ENCODE measurements at regions not wholly inside any gene's neighbourhood (a gene's known extent, or its start where the extent isn't known, plus 50 kb on each side); places are given as distances from the start of the nearest gene placed in this dataset.

GRCh38 chr10:8731121-8732095, 676.9 kb downstream of the GATA3 start:
- Mint-ChIP-seq H3K27ac (no peak overlapping the region), H3K4me1 (ENCODE audit: low read depth) (no peaks in the 10 kb centered on the region), H3K4me3 (no peak overlapping the region), H3K36me3 (ENCODE audit: low read depth) (no peaks in the 10 kb centered on the region), H3K27me3 (peaks cover 22% of the 10 kb centered on the region), H3K9me3 (no peaks in the 10 kb centered on the region)
- ChIA-PET POLR2A (no interaction called here), CTCF (interaction anchor here (0.6 kb wide), 1 partner anchor 108 kb away, joined by 4 read pairs; no protein-coding TSS in a partner anchor)
- no peak for TF ChIP-seq CTCF (IDR thresholded peaks at IDR 0.05)
- DNase-seq, result no peak
- ATAC-seq, result no peak
- intact Hi-C loops (cut with micrococcal nuclease), result no loop called here

GRCh38 chr10:8738987-8739386, 684.5 kb downstream of the GATA3 start:
- TF ChIP-seq CTCF (IDR thresholded peaks at IDR 0.05), result no peak
- ATAC-seq, result no peak
- Mint-ChIP-seq H3K9me3 (no peaks in the 10 kb centered on the region), H3K4me3 (no peak overlapping the region), H3K36me3 (ENCODE audit: low read depth) (no peaks in the 10 kb centered on the region), H3K27ac (no peak overlapping the region), H3K27me3 (peaks cover 8% of the 10 kb centered on the region), H3K4me1 (ENCODE audit: low read depth) (peaks cover 6% of the 10 kb centered on the region)
- DNase-seq, result no peak
- ChIA-PET CTCF (interaction anchor here (2.0 kb wide), 1 partner anchor 470 kb away, joined by 4 read pairs; no protein-coding TSS in a partner anchor), POLR2A (no interaction called here)
- intact Hi-C loops (cut with micrococcal nuclease), result no loop called here

GRCh38 chr10:8752146-8752843, 697.8 kb downstream of the GATA3 start:
- CTCF ChIA-PET, result no interaction called here
- Mint-ChIP-seq H3K27ac (no peak overlapping the region), H3K9me3 (no peaks in the 10 kb centered on the region), H3K36me3 (ENCODE audit: low read depth) (no peaks in the 10 kb centered on the region), H3K27me3 (peaks cover 22% of the 10 kb centered on the region), H3K4me3 (no peak overlapping the region), H3K4me1 (ENCODE audit: low read depth) (no peaks in the 10 kb centered on the region)
- POLR2A ChIA-PET, result no interaction called here
- intact Hi-C loops (cut with micrococcal nuclease), result no loop called here
- TF ChIP-seq CTCF (IDR thresholded peaks at IDR 0.05), result no peak
- DNase-seq, result no peak
- no peak for ATAC-seq

- Mint-ChIP-seq H3K4me3 (no peak overlapping the region), H3K27me3 (peaks cover 12% of the 10 kb centered on the region), H3K4me1 (ENCODE audit: low read depth) (no peaks in the 10 kb centered on the region), H3K27ac (no peak overlapping the region), H3K36me3 (ENCODE audit: low read depth) (no peaks in the 10 kb centered on the region), H3K9me3 (no peaks in the 10 kb centered on the region)
- DNase-seq (no peak), ATAC-seq (no peak)
- TF ChIP-seq CTCF (IDR thresholded peaks at IDR 0.05), result no peak
- intact Hi-C loops (cut with micrococcal nuclease), result no loop called here
- CTCF ChIA-PET, result interaction anchor here (0.7 kb wide), 1 partner anchor 12 kb away, joined by 3 read pairs; no protein-coding TSS in a partner anchor
- POLR2A ChIA-PET, result no interaction called here
These were observed 703.5 kb downstream of the GATA3 start for GRCh38 chr10:8758029-8758428.

GRCh38 chr10:8766899-8767298, 712.4 kb downstream of the GATA3 start:
- H3K4me1 Mint-ChIP-seq (ENCODE audit: low read depth), result peaks cover 6% of the 10 kb centered on the region
- no peak for DNase-seq
- no peak overlapping the region for H3K27ac Mint-ChIP-seq
- ATAC-seq, result no peak
- no peak overlapping the region for H3K4me3 Mint-ChIP-seq
- intact Hi-C loops (cut with micrococcal nuclease), result no loop called here
- ChIA-PET POLR2A (no interaction called here), CTCF (no interaction called here)
- no peaks in the 10 kb centered on the region for H3K36me3 Mint-ChIP-seq (ENCODE audit: low read depth)
- H3K27me3 Mint-ChIP-seq, result peaks cover 14% of the 10 kb centered on the region
- no peak for TF ChIP-seq CTCF (IDR thresholded peaks at IDR 0.05)
- no peaks in the 10 kb centered on the region for H3K9me3 Mint-ChIP-seq

Data from activated CD8-positive, alpha-beta T cell treated with anti-CD3 and anti-CD28 coated beads for 36 hours (primary cell).